ENCODE measurements at regions not wholly inside any gene's neighbourhood (a gene's known extent, or its start where the extent isn't known, plus 50 kb on each side); places are given as distances from the start of the nearest gene placed in this dataset.

DNA sequence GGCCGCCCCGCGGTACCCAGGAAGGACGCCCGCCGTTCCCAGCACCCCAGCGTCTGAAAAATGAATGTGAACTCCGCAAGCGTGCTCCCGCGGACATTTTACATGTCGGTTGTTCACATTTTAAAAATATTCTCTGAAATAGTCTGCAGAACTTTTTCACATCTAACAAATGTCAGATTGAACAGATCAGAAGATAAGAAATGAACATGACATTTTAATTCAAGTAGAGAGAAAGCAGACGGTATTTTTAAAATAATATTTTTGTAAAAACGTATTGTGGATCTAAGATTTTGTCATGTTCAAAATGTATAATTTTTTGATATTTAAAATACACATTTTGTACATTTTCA is 101.8 kb upstream of the DIO3 start:
- TF ChIP-seq POLR2AphosphoS5 (IDR thresholded peaks at IDR 0.05) (no peak), POLR2A (IDR thresholded peaks at IDR 0.05) (no peak)
- TF ChIP-seq, protein P1, sequence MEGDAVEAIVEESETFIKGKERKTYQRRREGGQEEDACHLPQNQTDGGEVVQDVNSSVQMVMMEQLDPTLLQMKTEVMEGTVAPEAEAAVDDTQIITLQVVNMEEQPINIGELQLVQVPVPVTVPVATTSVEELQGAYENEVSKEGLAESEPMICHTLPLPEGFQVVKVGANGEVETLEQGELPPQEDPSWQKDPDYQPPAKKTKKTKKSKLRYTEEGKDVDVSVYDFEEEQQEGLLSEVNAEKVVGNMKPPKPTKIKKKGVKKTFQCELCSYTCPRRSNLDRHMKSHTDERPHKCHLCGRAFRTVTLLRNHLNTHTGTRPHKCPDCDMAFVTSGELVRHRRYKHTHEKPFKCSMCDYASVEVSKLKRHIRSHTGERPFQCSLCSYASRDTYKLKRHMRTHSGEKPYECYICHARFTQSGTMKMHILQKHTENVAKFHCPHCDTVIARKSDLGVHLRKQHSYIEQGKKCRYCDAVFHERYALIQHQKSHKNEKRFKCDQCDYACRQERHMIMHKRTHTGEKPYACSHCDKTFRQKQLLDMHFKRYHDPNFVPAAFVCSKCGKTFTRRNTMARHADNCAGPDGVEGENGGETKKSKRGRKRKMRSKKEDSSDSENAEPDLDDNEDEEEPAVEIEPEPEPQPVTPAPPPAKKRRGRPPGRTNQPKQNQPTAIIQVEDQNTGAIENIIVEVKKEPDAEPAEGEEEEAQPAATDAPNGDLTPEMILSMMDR (IDR thresholded peaks at IDR 0.05) = no peak

Data from prostate gland (tissue), 2 donors.